Astrocyte (in vitro differentiated cells and primary cell): ENCODE measurements at regions not wholly inside any gene's neighbourhood (a gene's known extent, or its start where the extent isn't known, plus 50 kb on each side); places are given as distances from the start of the nearest gene placed in this dataset.

Experiments
- DNase-seq: peaks from one replicate; pipeline ENCODE4 v3.0.0-alpha.2; 2010; ENCODE audit warnings: low read depth
- FAIRE-seq: peaks from 2 replicates; lab custom pipeline; 2011; peaks lifted over from hg19 to GRCh38; lab: Jason Lieb, UNC
- H2AFZ ChIP-seq: 2 replicates; pipeline ENCODE4 v1.6.0; 2012; ENCODE audit warnings: low read depth, low read length, inconsistent platforms
- H3K27ac ChIP-seq: 2 replicates; pipeline ENCODE4 v1.5.1; 2011; ENCODE audit warnings: low read depth, low read length, inconsistent platforms
- H3K27me3 ChIP-seq: 2 replicates; pipeline ENCODE4 v1.6.0; 2011; ENCODE audit warnings: low read length, inconsistent platforms; ENCODE audit not compliant: insufficient read depth
- H3K36me3 ChIP-seq: 2 replicates; pipeline ENCODE4 v1.5.1; 2011; ENCODE audit warnings: low read length, inconsistent platforms; ENCODE audit not compliant: insufficient read depth
- H3K4me1 ChIP-seq: 2 replicates; pipeline ENCODE4 v1.5.1; 2011; ENCODE audit warnings: low read length, inconsistent platforms; ENCODE audit not compliant: insufficient read depth
- H3K4me2 ChIP-seq: 2 replicates; pipeline ENCODE4 v1.6.0; 2012; ENCODE audit warnings: low read length, inconsistent platforms
- H3K4me3 ChIP-seq: 2 replicates; pipeline ENCODE4 v1.5.1; 2011; ENCODE audit warnings: low read depth, mild to moderate bottlenecking, low read length, inconsistent platforms; ENCODE audit not compliant: insufficient read depth
- H3K79me2 ChIP-seq: 2 replicates; pipeline ENCODE4 v1.6.0; 2012; ENCODE audit warnings: mild to moderate bottlenecking, low read length, inconsistent platforms; ENCODE audit not compliant: insufficient read depth
- H3K9ac ChIP-seq: 2 replicates; pipeline ENCODE4 v1.6.0; 2012; ENCODE audit warnings: mild to moderate bottlenecking, low read length, inconsistent platforms
- H3K9me3 ChIP-seq: 2 replicates; pipeline ENCODE4 v1.5.1; 2012; ENCODE audit warnings: low read depth, mild to moderate bottlenecking, low read length, inconsistent platforms; ENCODE audit not compliant: insufficient read depth
- H4K20me1 ChIP-seq: 2 replicates; pipeline ENCODE4 v1.6.0; 2012; ENCODE audit warnings: low read length, inconsistent platforms; ENCODE audit not compliant: insufficient read depth
- H3K27ac Mint-ChIP-seq: one replicate; pipeline ENCODE4 v1.8.0; 2021; ENCODE audit warnings: mild to moderate bottlenecking, mixed read lengths; ENCODE audit not compliant: unreplicated experiment
- H3K27me3 Mint-ChIP-seq: one replicate; pipeline ENCODE4 v1.8.0; 2021; ENCODE audit warnings: low read depth, mixed read lengths; ENCODE audit not compliant: unreplicated experiment
- H3K36me3 Mint-ChIP-seq: one replicate; pipeline ENCODE4 v1.8.0; 2021; ENCODE audit warnings: low read depth, mixed read lengths; ENCODE audit not compliant: unreplicated experiment
- H3K4me1 Mint-ChIP-seq: one replicate; pipeline ENCODE4 v1.8.0; 2021; ENCODE audit warnings: low read depth, mixed read lengths; ENCODE audit not compliant: unreplicated experiment
- H3K4me3 Mint-ChIP-seq: one replicate; pipeline ENCODE4 v1.8.0; 2021; ENCODE audit warnings: mild to moderate bottlenecking, moderate library complexity, mixed read lengths; ENCODE audit not compliant: unreplicated experiment
- H3K9me3 Mint-ChIP-seq: one replicate; pipeline ENCODE4 v1.8.0; 2021; ENCODE audit warnings: mild to moderate bottlenecking, mixed read lengths; ENCODE audit not compliant: unreplicated experiment
- EZH2 ChIP-seq: IDR thresholded peaks from 2 replicates; pipeline ENCODE4 v1.6.1; 2012; ENCODE audit warnings: mild to moderate bottlenecking, low read length, inconsistent platforms; ENCODE audit not compliant: insufficient read depth
- TF ChIP-seq, protein P1 (sequence below): IDR thresholded peaks from 2 replicates; pipeline ENCODE4 v1.5.1; 2011; ENCODE audit warnings: low read depth, mild to moderate bottlenecking, inconsistent platforms, low read length, moderate library complexity; ENCODE audit not compliant: insufficient read depth

DNA sequence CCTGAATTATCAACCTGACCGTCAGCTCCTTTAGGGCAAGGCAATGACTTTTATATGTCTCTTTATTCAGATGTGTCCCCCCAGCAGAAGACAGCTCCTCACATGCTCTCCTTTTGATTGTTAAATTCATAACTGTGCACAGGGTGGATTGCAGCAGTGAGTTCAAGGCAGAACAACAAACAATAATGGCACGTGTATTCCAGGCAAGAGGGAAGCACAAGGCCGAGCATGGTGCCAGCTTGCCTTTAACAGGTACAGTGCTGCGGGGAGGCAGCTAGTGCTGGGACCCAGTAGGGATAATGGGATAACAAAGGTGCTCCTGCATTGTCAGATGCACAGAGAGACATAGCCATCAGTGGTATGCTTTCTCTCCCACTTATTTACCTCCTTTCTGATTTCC lies 248.4 kb downstream of the RHOU start:
- Mint-ChIP-seq H3K36me3 (no peaks in the 10 kb centered on the region), H3K27me3 (peaks cover 17% of the 10 kb centered on the region), H3K4me3 (no peak overlapping the region), H3K9me3 (no peaks in the 10 kb centered on the region), H3K4me1 (no peaks in the 10 kb centered on the region), H3K27ac (no peak overlapping the region)
- Histone ChIP-seq H4K20me1 (no peaks in the 10 kb centered on the region), H3K4me1 (no peaks in the 10 kb centered on the region), H3K36me3 (no peaks in the 10 kb centered on the region), H3K9ac (no peak overlapping the region), H3K4me2 (no peak overlapping the region), H3K79me2 (no peaks in the 10 kb centered on the region), H3K27ac (no peak overlapping the region), H3K4me3 (no peak overlapping the region), H3K9me3 (no peaks in the 10 kb centered on the region), H2AFZ (no peak overlapping the region), H3K27me3 (peaks cover 2% of the 10 kb centered on the region)
- DNase-seq = no peak
- FAIRE-seq = no peak
- no peak for TF ChIP-seq EZH2
- TF ChIP-seq, protein P1, sequence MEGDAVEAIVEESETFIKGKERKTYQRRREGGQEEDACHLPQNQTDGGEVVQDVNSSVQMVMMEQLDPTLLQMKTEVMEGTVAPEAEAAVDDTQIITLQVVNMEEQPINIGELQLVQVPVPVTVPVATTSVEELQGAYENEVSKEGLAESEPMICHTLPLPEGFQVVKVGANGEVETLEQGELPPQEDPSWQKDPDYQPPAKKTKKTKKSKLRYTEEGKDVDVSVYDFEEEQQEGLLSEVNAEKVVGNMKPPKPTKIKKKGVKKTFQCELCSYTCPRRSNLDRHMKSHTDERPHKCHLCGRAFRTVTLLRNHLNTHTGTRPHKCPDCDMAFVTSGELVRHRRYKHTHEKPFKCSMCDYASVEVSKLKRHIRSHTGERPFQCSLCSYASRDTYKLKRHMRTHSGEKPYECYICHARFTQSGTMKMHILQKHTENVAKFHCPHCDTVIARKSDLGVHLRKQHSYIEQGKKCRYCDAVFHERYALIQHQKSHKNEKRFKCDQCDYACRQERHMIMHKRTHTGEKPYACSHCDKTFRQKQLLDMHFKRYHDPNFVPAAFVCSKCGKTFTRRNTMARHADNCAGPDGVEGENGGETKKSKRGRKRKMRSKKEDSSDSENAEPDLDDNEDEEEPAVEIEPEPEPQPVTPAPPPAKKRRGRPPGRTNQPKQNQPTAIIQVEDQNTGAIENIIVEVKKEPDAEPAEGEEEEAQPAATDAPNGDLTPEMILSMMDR = no peak

GRCh38 chr1:228984107-228984506 lies 248.8 kb downstream of the RHOU start:
- Mint-ChIP-seq H3K36me3 (no peaks in the 10 kb centered on the region), H3K4me3 (no peak overlapping the region), H3K27ac (no peak overlapping the region), H3K4me1 (no peaks in the 10 kb centered on the region), H3K9me3 (no peaks in the 10 kb centered on the region), H3K27me3 (peaks cover 17% of the 10 kb centered on the region)
- no peaks in the 10 kb centered on the region for H3K9me3 ChIP-seq
- no peak overlapping the region for H3K4me3 ChIP-seq
- no peak for FAIRE-seq
- TF ChIP-seq EZH2 = no peak
- TF ChIP-seq, protein P1 = no peak
- peaks cover 2% of the 10 kb centered on the region for H3K27me3 ChIP-seq
- no peak overlapping the region for H3K4me2 ChIP-seq
- H3K4me1 ChIP-seq = no peaks in the 10 kb centered on the region
- no peak overlapping the region for H3K9ac ChIP-seq
- H3K36me3 ChIP-seq = no peaks in the 10 kb centered on the region
- H2AFZ ChIP-seq = no peak overlapping the region
- no peaks in the 10 kb centered on the region for H3K79me2 ChIP-seq
- no peak for DNase-seq
- H3K27ac ChIP-seq = no peak overlapping the region
- H4K20me1 ChIP-seq = no peaks in the 10 kb centered on the region

GRCh38 chr1:228984646-228985631 lies 249.7 kb downstream of the RHOU start:
- Histone ChIP-seq H4K20me1 (no peaks in the 10 kb centered on the region), H3K36me3 (no peaks in the 10 kb centered on the region), H3K4me3 (no peak overlapping the region), H3K27ac (no peak overlapping the region), H3K9me3 (no peaks in the 10 kb centered on the region), H3K9ac (no peak overlapping the region), H3K27me3 (peaks cover 2% of the 10 kb centered on the region), H3K79me2 (no peaks in the 10 kb centered on the region), H2AFZ (no peak overlapping the region), H3K4me2 (no peak overlapping the region), H3K4me1 (no peaks in the 10 kb centered on the region)
- Mint-ChIP-seq H3K27ac (no peak overlapping the region), H3K9me3 (no peaks in the 10 kb centered on the region), H3K36me3 (no peaks in the 10 kb centered on the region), H3K4me1 (no peaks in the 10 kb centered on the region), H3K27me3 (peaks cover 22% of the 10 kb centered on the region), H3K4me3 (no peak overlapping the region)
- no peak for TF ChIP-seq EZH2
- TF ChIP-seq, protein P1 = no peak
- DNase-seq (no peak), FAIRE-seq (no peak)
